Adrenal gland (tissue), 9 donors: ENCODE measurements at regions not wholly inside any gene's neighbourhood (a gene's known extent, or its start where the extent isn't known, plus 50 kb on each side); places are given as distances from the start of the nearest gene placed in this dataset.

Source experiments
- DNase-seq, 7 donors: peaks; one replicate each; pipeline ENCODE4 v3.0.0-alpha.2; 2019 to 2020
- H3K27ac ChIP-seq, 5 donors: fragments of 200-600 bp; sonication (generic) in 4 of 5; 1 replicate in 3 of 5; 2 replicates in 2 of 5; pipeline versions ENCODE4 v1.5.1 to v1.8.0; 2016 to 2020; ENCODE audit warnings: mild to moderate bottlenecking in 1 of 5
- H3K27me3 ChIP-seq: fragments of 200-600 bp; 2 replicates; pipeline ENCODE4 v1.8.0; 2021
- H3K36me3 ChIP-seq, 2 donors: fragments of 200-600 bp; replicated peaks in 1 of 2; 1 replicate in 1 of 2; 2 replicates in 1 of 2; pipeline versions ENCODE4 v1.5.1 to v1.8.0; 2018 to 2022
- H3K4me1 ChIP-seq, 2 donors: fragments of 200-600 bp; replicated peaks in 1 of 2; 1 replicate in 1 of 2; 2 replicates in 1 of 2; pipeline versions ENCODE4 v1.5.1 to v1.8.0; 2018 to 2021
- H3K4me3 ChIP-seq, 4 donors: fragments of 200-600 bp; sonication (generic) in 3 of 4; one replicate each; pipeline ENCODE4 v1.5.1; 2016 to 2018
- H3K9me3 ChIP-seq, 3 donors: fragments of 200-600 bp; sonication (generic) in 1 of 3; replicated peaks in 1 of 3; 1 replicate in 2 of 3; 2 replicates in 1 of 3; pipeline versions ENCODE4 v1.5.1 to v1.8.0; 2016 to 2021
- POLR2A ChIP-seq, 2 donors: fragments of 450-650 bp; IDR thresholded peaks; one replicate each; pipeline ENCODE4 v1.6.1; 2017; ENCODE audit warnings: antibody characterized with exemption in 2 of 2, mild to moderate bottlenecking in 2 of 2, moderate library complexity in 1 of 2
- WGBS, 4 donors: extraction: QIAGEN DNeasy Blood & Tissue Kit in 2 of 4; methylation state at CpG; one replicate each; pipeline versions ENCODE4 v1.1.5 to v1.1.7; 2013 to 2017; 5-methylcytosine and 5-hydroxymethylcytosine counted together
- intact Hi-C, 2 donors: fragments of 100-400 bp; cut with DNase I; formaldehyde crosslinking; loops; one replicate each; pipeline versions ENCODE4 v1.14.1 to v1.15.0; 2022 to 2023
- TF ChIP-seq, protein P1 (sequence below), 6 experiments: fragments of 450-650 bp in 4 of 6; fragments of 200-600 bp in 2 of 6; sonication (generic) in 1 of 6; IDR thresholded peaks; 1 replicate in 5 of 6; 2 replicates in 1 of 6; pipeline versions ENCODE4 v1.5.1 to v1.8.0; 2016 to 2021; ENCODE audit warnings: antibody characterized with exemption in 6 of 6, mild to moderate bottlenecking in 2 of 6, moderate library complexity in 1 of 6
- donor health status: healthy with polysubstance abuse.
- donor health status: Bipolar disorder and iron deficiency.
- donor health status: DM: yes; HTN: yes; CAD: no.
- donor health status: DM: no; HTN: no; CAD: no.
- donor health status: DM: no; HTN: no; CAD: no.

- Histone ChIP-seq H3K9me3 (no peaks in the 10 kb centered on the region), H3K4me1 (no peaks in the 10 kb centered on the region), H3K36me3 (no peaks in the 10 kb centered on the region), H3K27me3 (peaks cover 3% of the 10 kb centered on the region), H3K27ac (no peak overlapping the region), H3K4me3 (no peak overlapping the region)
- intact Hi-C loops: no loop called here
- no peak for DNase-seq
- no peak for TF ChIP-seq POLR2A (IDR thresholded peaks at IDR 0.05)
- TF ChIP-seq, protein P1, sequence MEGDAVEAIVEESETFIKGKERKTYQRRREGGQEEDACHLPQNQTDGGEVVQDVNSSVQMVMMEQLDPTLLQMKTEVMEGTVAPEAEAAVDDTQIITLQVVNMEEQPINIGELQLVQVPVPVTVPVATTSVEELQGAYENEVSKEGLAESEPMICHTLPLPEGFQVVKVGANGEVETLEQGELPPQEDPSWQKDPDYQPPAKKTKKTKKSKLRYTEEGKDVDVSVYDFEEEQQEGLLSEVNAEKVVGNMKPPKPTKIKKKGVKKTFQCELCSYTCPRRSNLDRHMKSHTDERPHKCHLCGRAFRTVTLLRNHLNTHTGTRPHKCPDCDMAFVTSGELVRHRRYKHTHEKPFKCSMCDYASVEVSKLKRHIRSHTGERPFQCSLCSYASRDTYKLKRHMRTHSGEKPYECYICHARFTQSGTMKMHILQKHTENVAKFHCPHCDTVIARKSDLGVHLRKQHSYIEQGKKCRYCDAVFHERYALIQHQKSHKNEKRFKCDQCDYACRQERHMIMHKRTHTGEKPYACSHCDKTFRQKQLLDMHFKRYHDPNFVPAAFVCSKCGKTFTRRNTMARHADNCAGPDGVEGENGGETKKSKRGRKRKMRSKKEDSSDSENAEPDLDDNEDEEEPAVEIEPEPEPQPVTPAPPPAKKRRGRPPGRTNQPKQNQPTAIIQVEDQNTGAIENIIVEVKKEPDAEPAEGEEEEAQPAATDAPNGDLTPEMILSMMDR (IDR thresholded peaks at IDR 0.05): no peak
- 80 to 86% (median 83%) methylated on average over 3 of the region's 3 CpGs for WGBS, 4 donors
These were observed 111.1 kb downstream of the LACC1 start for GRCh38 chr13:43990829-43991228.

- DNase-seq: peak in 2 of 7 donors; percentile 18 to 25
- Histone ChIP-seq H3K4me1 (no peaks in the 10 kb centered on the region), H3K27me3 (peaks cover 3% of the 10 kb centered on the region), H3K9me3 (no peaks in the 10 kb centered on the region), H3K4me3 (no peak overlapping the region), H3K36me3 (no peaks in the 10 kb centered on the region), H3K27ac (no peak overlapping the region)
- WGBS, 4 donors: 69 to 76% (median 73%) methylated on average over 1 to 4 of the region's 4 CpGs
- intact Hi-C loops: no loop called here
- TF ChIP-seq, protein P1 (IDR thresholded peaks at IDR 0.05): no peak
- no peak for TF ChIP-seq POLR2A (IDR thresholded peaks at IDR 0.05)
These were observed 112.1 kb downstream of the LACC1 start for GRCh38 chr13:43991773-43992201.

- no peaks in the 10 kb centered on the region for H3K4me1 ChIP-seq
- WGBS, 4 donors: 43 to 63% (median 54%) methylated on average over 1 of the region's 1 CpG
- intact Hi-C loops: no loop called here
- no peaks in the 10 kb centered on the region for H3K36me3 ChIP-seq
- H3K27me3 ChIP-seq: peaks cover 3% of the 10 kb centered on the region
- no peak overlapping the region for H3K27ac ChIP-seq
- TF ChIP-seq, protein P1 (IDR thresholded peaks at IDR 0.05): no peak
- no peak for TF ChIP-seq POLR2A (IDR thresholded peaks at IDR 0.05)
- no peaks in the 10 kb centered on the region for H3K9me3 ChIP-seq
- no peak for DNase-seq
- no peak overlapping the region for H3K4me3 ChIP-seq
These were observed 112.5 kb downstream of the LACC1 start for GRCh38 chr13:43992211-43992610.

GRCh38 chr13:43994999-43995859 is 115.5 kb downstream of the LACC1 start:
- Histone ChIP-seq H3K9me3 (no peaks in the 10 kb centered on the region), H3K4me1 (no peaks in the 10 kb centered on the region), H3K27ac (no peak overlapping the region), H3K27me3 (peaks cover 3% of the 10 kb centered on the region), H3K4me3 (no peak overlapping the region), H3K36me3 (no peaks in the 10 kb centered on the region)
- no peak for TF ChIP-seq POLR2A (IDR thresholded peaks at IDR 0.05)
- TF ChIP-seq, protein P1 (IDR thresholded peaks at IDR 0.05): no peak
- intact Hi-C loops: no loop called here
- WGBS, 4 donors: 83 to 96% (median 93%) methylated on average over 7 of the region's 7 CpGs
- no peak for DNase-seq
